Non-pigmented ciliary epithelial cell (primary cell): ENCODE measurements at regions not wholly inside any gene's neighbourhood (a gene's known extent, or its start where the extent isn't known, plus 50 kb on each side); places are given as distances from the start of the nearest gene placed in this dataset.

Experiments
- DNase-seq: peaks from one replicate; pipeline ENCODE4 v3.0.0-alpha.2; 2010; ENCODE audit warnings: low read depth

DNA sequence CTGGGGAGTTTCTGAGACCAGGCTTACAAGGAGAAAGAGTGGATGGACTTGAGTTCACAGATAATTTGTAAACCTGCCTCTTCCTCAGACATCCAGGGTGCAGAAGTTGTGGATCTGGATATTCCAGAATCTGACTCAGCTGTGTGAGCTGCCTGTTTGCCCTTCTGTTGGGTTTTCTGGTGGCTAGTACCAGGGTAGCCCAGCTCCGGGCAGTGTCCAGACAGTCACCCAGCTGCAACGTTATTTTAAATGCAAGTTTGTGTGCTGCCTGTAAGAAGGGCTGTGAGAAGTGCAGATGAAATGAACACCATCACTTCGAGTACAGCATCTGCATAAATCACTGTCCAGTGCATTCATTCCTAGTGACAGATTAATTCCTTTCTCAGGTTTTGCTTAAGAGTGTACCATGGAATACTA lies 1053.0 kb downstream of the TUSC7 start:
- DNase-seq, result no peak

DNA sequence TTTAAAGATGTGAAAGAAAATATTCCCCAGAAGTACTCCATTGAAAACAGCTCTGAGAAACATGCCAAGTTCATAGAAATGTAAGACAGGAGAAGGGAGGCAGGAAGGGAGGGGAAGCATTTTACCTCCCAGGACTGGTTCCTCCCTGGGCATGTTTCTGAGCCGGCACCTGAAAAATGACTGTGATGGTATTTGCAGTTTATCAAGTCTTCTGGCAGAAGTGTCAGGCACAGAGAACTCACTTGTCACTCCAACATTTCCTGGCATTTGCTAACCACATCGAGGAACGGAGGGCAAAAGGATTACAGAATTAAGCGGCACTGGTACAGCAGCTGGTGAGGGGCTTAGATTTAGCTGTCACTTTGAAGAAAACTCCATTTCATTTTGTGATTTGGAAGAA lies 1054.0 kb downstream of the TUSC7 start:
- DNase-seq, result no peak

DNA sequence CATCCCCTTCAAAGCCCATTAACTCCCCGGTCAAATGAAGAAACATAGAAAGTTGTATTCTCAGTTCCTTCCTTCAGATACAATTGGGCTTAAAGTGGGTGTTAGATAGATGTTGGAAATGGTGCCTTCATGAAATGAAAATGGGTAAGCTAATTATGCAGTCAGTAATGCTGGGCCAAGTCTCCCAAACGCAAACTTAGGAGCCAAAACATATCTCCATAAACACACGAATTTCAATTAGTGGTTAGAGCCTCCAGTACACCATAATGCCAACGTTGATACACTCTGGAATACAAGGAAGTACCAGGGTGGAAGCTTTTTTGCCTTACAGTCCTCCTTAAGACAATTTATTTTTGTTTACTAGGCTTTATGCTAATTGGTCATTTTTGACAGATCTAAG lies 1059.0 kb downstream of the TUSC7 start:
- DNase-seq, result no peak

DNA sequence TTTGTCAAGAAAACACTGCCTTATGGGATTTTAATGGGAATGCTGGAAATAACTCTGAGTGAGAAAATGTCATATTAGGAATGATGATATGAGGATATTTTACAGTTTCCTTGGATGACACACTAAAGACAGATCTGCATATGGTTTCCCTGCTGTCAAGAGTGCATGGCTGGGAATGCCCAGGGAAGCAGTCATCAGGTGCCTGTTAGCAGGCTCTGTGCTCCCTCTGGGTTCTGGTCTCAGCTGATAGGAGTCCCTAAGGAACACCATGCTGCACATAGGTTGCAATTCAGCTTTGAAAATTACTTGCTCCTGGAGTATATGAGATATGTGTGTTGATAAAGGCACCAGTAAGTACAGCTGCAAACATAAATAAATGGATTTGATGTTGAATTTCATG lies 1064.6 kb downstream of the TUSC7 start:
- DNase-seq, result no peak

DNA sequence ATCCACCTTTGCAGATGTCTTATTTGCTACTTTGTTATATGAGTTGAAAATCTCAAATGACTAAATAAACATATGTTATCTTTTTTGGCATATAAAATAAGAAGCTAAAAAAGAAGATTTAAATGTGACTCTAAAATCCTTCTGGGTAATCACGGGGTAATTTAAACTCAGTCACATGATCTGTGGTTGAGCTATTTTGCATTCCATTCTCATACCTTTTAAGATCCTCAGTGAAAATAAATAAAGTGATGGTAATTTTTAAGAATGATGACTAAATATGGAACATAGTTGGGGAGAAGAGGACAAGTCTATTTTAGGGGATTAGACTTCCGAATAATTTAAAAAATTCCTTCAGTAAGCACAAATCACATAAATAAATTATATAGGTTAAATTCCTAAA lies 1076.8 kb downstream of the TUSC7 start:
- DNase-seq, result no peak

DNA sequence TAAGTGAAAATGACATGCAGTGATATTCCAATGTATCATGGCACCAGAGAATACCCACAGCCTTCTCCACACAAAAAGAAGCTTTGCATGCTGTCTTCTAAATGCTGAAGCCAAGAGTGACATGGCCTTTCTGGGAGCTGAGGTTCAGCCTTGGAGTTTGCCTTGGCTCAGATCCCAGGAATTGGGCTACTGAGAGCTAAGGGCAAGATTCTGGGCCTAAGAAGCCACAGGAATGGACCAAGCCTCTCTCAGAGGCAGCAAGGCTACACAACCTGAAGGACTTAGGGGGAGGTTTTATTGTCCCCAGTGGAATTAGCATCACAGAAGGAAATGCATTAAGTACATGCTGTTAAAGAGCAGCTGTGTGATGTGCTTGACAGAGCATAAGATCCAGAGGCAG lies 1078.5 kb downstream of the TUSC7 start:
- DNase-seq, result peak; percentile 47

DNA sequence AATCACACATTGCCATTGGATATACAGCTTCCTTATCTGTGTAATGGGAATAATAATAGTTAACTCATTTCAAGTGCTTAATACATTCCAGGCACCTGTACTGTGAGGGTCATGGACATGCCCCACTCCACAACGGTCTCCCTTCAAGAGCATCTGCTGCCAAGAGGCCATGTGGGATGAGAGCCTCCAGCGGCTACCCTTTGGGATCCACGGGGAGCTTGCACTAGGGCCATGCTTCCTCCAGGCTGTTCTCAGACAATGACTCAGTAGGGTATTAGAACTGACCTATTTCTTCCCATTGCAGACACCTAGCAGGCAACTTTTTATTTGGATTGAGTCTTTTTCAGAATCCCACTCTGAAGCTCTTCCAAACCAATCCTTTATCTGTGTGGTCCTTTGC lies 1078.9 kb downstream of the TUSC7 start:
- no peak for DNase-seq

DNA sequence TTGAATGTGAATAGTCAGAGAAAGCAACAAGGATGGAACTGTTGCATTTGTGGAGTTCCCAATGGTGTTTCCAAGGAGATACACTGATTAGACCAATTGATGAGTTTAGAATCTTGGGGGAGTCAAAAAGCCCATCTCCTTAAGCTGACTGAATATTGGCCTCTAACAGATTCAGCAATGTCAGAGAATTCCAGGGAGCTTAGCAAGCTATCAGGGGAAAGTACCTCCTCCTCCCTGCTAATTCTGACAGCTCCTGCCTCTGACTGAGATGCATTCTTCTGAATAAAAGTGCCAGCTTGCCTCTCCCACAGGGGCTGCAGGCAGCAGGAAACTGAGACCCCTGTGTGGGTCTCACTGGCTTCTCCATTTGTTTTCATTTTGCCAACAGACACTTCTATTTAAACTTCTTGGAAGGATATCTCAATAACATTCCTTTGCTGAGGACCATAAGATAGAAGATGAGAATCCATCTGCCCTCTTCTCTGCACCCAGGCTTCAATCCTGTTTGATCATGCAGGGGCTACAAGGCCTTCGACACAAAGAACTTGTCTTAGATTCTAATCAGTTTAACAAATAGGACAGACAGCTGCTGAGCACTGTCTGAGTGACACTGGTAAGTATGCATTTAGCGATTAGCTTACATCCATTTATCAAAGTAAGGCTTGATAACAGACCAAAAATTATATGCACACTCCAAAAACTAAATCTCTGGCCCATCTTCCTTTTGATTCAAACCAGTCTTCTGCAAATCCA lies 1080.8 kb downstream of the TUSC7 start:
- DNase-seq, result no peak

DNA sequence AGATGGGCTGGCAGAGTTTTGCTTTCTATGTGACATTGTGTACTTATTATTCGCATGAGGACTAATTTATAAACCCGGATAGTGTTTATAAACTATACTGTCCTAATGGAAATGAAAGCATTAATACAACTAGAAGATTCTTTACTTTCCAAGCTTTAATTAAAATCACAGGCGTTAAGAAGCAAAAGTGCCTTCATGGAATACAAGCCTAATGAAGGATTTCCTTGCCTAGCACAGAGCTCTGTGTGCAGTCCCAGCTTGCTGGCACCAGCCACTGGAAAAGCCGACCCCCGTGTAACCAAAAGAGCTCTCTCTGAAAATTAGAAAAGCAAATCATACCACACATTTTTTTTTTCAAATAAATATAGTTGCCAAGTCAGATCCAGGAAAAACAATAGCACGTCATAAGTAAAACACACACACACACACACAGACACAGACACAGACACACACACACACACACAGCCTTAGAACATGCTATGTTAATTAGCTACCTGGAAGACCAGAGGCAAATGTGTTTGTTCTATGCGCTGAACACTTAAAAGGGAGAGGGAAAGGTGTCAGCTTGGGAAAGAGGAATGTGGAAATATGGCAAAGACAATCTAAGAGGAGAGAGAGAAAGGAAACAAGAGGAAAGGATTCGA lies 1084.2 kb downstream of the TUSC7 start:
- DNase-seq, result no peak

DNA sequence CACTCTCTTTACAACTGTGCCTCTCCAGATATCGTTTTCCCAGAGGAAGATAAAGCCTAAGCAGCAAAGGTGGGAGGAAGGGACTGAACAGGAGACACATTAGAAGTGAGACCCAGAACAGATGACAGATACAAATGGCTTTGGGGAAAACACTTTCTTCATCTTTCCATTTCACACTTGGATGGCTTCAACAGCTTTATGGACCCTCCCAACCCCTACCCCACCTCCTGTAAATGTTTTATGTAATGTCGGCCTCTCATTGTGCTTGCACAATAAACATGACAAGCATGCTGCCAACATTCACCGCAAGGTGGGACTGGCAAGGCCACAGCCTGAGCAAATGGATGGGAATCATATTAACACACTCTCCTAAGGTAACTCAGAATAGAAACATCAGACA lies 1088.6 kb downstream of the TUSC7 start:
- no peak for DNase-seq

DNA sequence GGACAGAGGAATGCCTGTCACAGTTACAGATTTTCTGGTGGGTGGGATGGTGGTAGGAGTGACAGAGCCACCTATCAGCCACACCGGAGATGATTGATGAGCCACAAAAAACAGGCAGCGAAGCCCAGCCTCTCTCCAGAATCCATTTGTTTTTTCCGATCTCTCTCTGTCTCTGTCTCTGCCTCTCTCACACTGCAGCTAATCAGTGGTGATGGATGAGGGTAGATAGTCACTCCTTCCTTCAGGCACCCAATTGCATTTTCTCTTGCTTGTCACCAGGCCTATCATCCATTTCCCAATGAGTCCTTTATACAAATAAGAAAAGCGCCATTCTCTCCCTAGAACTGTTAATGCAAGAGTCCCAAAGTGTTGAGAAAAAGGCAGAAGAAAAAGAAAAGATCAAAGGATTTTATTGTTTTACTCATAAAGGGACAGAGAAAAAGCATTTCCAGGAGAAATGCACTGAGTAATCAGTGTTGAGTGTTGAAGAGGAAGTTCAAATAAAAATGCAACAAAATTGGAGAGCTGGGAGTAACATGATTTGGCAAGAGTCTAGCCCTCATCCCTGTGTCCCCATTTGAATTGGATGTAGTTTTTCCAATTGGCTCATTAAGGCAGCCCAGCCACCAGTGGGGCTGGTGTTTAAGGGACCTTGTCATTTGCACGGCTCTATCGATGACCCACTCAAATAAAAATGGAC lies 1089.3 kb downstream of the TUSC7 start:
- no peak for DNase-seq

DNA sequence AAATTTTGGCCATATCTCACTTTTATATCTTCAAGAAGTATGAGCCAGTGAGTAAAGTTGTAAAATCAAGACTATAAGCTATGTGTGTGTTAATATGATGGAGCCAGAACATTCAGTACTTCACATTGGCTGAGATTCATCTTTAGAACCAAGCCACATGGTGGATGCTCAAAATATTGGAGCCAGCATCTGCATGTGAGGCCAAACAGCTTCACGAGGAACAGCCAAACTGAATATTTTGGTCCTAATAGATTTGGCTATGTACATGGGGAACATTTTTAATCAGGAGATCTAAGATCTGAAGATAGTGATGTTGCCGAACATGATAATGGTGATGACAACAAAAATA lies 1089.8 kb downstream of the TUSC7 start:
- DNase-seq, result no peak

DNA sequence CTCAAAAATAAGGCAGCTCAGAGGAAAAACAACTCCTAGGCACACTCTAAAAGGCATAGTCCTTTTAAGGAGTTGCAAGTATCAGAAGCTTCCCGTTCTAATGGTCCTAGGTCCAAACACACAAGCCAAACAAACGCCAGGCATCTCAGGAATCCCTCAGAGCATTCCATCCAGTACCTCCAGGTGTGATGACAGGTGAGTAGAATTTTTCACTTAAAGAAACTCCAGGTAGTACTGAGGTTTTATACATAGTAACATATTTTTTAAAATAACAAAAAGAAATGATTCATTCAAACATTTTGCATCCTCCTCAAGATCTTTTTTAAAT lies 1092.3 kb downstream of the TUSC7 start:
- no peak for DNase-seq

DNA sequence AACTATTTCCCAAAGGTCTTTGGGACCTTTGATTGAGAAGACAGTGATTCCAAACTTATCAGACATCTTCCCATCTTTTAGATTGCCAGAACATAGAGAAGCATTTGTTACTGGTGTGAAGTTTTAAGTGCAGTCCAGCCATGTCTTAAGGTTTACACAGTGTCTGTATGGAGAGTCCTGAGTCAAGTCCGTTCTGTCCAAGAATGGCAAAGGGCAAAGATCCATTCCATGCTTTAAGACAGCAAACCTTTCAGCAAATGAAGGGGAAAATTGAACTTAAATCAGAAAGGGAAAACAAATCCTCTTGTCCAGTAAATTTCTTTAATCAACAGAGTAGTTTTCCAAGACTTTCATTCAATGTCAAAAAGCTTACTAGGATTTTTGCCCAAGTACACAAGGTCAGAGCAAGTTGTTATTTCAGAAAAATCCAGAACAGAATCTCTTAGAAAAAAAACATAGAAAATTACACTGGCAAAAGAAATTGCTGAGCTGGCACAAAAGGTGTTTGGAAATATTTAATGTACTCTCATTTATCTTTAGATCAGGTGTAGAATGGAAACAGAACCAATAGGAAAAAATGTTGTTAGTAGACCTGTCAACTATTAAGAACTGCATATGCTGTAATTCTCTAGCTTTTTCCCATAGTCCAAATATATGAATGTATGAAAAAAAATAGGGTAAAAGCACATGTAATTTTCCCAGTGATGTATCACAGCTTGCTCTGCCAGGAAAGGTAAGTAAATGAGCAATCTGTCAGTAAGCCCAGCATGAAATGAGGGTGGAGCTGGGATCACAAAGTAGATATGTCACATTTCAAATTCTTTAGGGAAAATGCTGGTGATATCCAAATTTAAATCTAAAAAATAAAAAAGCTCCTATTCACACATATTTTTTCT lies 1099.9 kb downstream of the TUSC7 start:
- DNase-seq, result no peak

DNA sequence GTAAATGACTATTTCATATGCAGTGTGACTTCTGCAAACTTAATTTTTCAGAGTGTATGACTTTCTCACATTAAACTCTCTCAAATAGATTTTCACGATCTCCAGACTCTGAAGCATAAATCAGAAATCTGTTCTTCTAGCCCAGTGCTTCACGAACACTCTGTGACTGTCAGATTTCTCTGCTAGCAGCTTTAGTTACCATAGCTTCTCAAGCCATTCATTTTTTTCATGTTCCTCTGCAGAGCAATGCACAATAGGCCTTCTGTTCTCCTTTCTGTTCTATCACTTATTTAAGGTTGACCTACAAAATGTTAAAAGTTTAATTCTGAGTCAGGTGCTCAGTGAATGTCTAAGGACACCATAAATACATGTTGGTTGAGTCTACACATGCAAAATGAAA lies 1102.2 kb downstream of the TUSC7 start:
- no peak for DNase-seq

DNA sequence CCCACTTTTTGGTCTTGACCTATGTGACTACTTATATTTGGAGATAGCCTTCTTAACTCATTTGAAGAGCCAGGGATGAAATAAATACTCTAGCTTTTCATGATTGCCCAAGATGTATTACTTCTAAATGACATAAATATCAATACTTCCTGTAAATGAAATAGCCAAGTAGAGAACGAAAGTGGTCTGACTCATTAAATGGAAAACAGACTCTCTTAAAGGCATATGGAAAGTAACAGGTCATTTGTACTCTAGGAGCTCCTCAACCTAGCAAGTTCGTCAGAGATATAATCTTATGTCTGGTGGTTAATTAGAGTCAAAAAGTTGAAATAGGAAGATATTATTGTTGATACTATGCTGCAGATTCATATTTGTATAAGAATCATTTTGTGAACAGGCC lies 1105.4 kb downstream of the TUSC7 start:
- no peak for DNase-seq

DNA sequence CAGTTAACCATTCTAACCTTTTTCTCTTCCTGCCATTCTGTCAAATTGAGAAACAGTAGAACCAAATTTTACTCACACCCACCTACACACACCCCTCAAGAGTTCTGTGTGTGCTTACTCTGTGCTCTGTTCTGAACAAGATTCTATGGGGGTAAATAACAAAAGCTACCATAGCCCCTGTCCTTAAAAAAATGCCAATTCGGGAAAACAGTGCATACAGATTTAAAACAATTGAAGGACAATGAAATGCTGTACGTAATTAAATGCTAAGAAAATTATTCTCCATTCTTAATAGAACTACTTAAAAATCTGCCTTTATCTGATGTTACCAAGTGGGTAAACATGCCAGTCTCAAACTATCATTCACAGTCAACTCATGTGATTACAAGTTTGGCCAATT lies 1107.5 kb downstream of the TUSC7 start:
- no peak for DNase-seq

DNA sequence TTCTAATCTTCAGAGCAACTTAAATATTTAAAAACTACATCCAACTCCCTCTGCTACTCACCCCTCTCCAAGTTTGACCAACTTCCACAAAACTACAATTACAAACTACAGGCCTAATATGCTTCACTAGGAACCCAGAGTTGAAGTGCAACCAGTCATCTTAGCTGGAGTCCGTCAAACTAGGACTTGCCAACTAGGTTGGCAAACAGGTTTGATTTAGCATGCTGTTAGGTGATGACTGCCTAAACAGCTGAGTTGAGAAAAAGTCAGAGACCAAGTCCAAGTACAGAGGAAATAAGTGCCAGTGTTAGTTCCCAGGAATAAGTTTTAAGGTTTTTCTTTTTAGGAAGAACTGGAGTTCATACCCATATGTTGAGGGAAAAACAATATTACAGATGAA lies 1109.0 kb downstream of the TUSC7 start:
- DNase-seq, result no peak

DNA sequence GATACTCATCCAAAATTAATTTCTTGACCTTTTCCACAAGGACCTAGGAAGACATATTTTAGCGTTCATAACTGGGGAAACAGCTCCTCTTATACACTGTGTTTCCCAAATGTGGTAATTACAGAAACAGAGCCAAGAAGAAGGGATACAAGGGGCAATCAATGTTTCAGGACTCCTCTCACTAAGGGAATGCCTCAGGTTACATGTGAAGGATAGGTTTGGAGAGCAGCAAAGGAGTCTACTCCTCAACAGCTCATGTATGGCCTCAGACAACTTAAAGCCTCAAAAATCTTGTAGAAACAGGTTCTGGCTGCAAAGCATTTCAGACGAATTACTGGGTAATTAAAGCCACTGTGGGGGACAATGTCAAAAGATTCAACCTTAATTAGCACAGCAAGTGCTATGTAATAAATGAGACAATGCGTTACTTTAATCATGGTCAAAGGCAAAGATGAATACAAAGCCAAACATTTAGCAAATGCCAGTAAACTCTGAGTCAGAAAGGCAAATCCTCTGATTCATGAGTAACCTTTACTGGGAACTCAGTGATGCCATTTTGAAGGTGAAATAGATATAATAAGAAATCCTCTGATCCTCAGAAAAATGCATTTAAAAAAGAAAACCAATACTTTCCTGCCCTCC lies 1111.2 kb downstream of the TUSC7 start:
- DNase-seq, result no peak

DNA sequence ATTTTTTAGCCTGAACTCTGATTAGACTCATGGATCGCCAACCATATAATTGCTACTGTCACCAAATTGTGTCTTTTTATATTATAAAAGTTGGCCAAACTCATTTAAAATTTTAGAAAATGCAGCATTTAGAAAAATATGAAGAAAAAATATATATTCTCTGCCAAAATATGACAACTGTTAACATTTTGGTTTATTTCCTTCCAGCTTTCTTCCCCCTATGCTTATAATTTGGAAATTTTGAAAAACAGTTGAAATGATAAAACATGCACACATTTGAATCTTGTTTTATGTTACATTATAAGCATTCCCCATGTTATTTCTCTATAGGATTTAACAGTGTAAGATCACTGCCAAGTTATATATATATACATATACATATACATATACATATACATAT lies 1112.8 kb downstream of the TUSC7 start:
- no peak for DNase-seq

DNA sequence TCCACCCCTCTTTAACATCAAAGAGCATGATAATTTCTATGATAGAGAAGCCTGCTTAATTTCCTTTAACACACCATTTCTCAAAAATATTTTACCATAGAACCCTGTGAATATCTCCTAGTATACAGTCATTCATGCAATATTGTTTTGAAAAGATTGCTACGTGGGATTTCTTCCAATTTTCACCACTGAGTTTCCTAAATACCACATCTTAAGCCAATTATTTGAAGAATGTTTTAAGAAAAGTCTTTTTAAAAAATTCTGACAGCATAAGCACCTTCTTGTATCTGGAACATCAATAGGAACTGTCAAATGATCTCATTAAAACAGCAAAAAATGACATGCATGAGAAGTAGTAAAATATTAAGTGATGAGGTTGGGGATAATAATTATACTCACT lies 1126.7 kb downstream of the TUSC7 start:
- no peak for DNase-seq

DNA sequence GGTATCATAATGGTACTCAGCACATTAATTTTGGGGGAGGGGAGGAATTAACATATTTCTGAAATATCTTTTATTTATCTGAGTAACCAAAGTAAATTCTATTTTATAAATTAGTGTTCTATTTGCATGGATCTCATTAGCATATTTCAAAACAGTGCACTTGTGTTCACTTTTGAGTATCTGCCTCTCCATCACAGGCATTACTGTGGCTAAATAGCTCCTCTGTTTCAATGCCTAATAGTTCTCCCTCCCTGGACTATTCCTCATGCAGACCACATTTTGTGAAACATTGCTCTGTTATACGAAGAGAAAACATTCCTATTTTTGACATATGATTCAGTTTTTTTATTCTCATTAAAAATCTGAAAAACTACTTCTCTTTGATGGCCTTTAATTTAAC lies 1127.8 kb downstream of the TUSC7 start:
- no peak for DNase-seq
